ENCODE measurements at regions not wholly inside any gene's neighbourhood (a gene's known extent, or its start where the extent isn't known, plus 50 kb on each side); places are given as distances from the start of the nearest gene placed in this dataset.

DNA sequence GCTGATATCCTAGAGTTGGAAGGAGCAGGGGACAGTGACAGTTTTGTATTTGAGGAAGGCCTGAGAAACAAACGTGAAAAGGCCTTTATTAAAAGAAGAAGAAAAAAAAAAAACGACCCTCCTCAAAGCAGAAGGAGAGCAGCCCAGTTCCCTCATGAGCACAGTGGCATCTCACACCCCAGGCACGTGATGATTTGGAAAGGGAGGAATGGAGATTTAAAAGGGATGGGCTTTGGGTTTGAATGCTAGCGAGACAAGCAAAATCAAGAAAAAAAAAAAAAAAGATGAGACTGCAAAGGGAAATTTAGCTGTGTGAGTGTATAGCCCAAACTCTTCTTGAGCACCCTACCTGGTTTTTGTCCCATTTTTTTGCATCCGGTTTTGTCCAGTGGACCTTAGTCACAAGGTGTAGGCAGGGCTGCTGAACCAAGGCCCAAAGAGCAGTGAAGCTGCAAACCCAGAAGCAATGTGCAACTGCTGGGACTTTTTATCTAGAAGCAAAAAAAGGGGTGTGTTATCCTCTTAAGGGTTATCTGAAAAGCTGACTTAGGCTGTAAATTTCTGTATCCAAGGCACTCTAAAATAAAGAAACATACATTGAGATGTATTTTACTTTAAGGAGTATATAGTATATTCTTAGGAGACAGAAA is 54.5 kb upstream of the RREB1 start:
- Histone ChIP-seq H3K9me3 (no peaks in the 10 kb centered on the region), H3K4me3 (no peak overlapping the region), H3K4me1 (ENCODE audit: low read depth) (peaks cover 5% of the 10 kb centered on the region), H3K36me3 (ENCODE audit: low read depth) (no peaks in the 10 kb centered on the region)
- intact Hi-C loops (cut with DNase I, micrococcal nuclease), result no loop called here
- TF ChIP-seq, protein P1, sequence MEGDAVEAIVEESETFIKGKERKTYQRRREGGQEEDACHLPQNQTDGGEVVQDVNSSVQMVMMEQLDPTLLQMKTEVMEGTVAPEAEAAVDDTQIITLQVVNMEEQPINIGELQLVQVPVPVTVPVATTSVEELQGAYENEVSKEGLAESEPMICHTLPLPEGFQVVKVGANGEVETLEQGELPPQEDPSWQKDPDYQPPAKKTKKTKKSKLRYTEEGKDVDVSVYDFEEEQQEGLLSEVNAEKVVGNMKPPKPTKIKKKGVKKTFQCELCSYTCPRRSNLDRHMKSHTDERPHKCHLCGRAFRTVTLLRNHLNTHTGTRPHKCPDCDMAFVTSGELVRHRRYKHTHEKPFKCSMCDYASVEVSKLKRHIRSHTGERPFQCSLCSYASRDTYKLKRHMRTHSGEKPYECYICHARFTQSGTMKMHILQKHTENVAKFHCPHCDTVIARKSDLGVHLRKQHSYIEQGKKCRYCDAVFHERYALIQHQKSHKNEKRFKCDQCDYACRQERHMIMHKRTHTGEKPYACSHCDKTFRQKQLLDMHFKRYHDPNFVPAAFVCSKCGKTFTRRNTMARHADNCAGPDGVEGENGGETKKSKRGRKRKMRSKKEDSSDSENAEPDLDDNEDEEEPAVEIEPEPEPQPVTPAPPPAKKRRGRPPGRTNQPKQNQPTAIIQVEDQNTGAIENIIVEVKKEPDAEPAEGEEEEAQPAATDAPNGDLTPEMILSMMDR (IDR thresholded peaks at IDR 0.05), result no peak
- no peak for DNase-seq
- ATAC-seq, result no peak
